HG03064 (cell line): ENCODE measurements at regions not wholly inside any gene's neighbourhood (a gene's known extent, or its start where the extent isn't known, plus 50 kb on each side); places are given as distances from the start of the nearest gene placed in this dataset.
A peak's percentile ranks its signal among the peaks of the same experiment; 100 is the strongest.

Experiments used
- ATAC-seq: cut with Tn5 transposase; IDR thresholded peaks from one replicate; pipeline ENCODE4 v1.9.1; 2021; ENCODE audit warnings: low read depth; ENCODE audit not compliant: unreplicated experiment

- no peak for ATAC-seq
Measured at GRCh38 chr2:8538931-8539621, 142.8 kb upstream of the ID2 start.

GRCh38 chr2:8539743-8540551, 141.9 kb upstream of the ID2 start:
- no peak for ATAC-seq

- ATAC-seq, result no peak
Measured at GRCh38 chr2:8540552-8541055, 141.3 kb upstream of the ID2 start.

GRCh38 chr2:8541223-8541622, 140.6 kb upstream of the ID2 start:
- ATAC-seq, result no peak

GRCh38 chr2:8541636-8542035, 140.2 kb upstream of the ID2 start:
- ATAC-seq, result no peak

- ATAC-seq, result no peak
Measured at GRCh38 chr2:8542381-8543059, 139.3 kb upstream of the ID2 start.

- ATAC-seq, result peak; percentile 13
Measured at GRCh38 chr2:8543060-8543382, 138.8 kb upstream of the ID2 start.

GRCh38 chr2:8543383-8544170, 138.3 kb upstream of the ID2 start:
- ATAC-seq, result peak; percentile 77

GRCh38 chr2:8544171-8544785, 137.6 kb upstream of the ID2 start:
- no peak for ATAC-seq

- peak; percentile 52 for ATAC-seq
Measured at GRCh38 chr2:8544786-8545694, 136.8 kb upstream of the ID2 start.

GRCh38 chr2:8545695-8546611, 135.9 kb upstream of the ID2 start:
- ATAC-seq, result no peak

- ATAC-seq, result no peak
Measured at GRCh38 chr2:8546612-8547283, 135.1 kb upstream of the ID2 start.

- ATAC-seq, result no peak
Measured at GRCh38 chr2:8547284-8548064, 134.4 kb upstream of the ID2 start.

GRCh38 chr2:8548065-8548618, 133.7 kb upstream of the ID2 start:
- ATAC-seq, result no peak

GRCh38 chr2:8548619-8549150, 133.2 kb upstream of the ID2 start:
- ATAC-seq, result no peak

- no peak for ATAC-seq
Measured at GRCh38 chr2:8549273-8549922, 132.5 kb upstream of the ID2 start.
